H1 (cell line): ENCODE measurements at regions not wholly inside any gene's neighbourhood (a gene's known extent, or its start where the extent isn't known, plus 50 kb on each side); places are given as distances from the start of the nearest gene placed in this dataset.

Experiments
- ASH2L ChIP-seq: fragments of 200-600, 300-600 bp; sonication (generic); IDR thresholded peaks from one replicate; pipeline ENCODE4 v1.7.1; 2017; ENCODE audit warnings: low read length
- ATF2 ChIP-seq: IDR thresholded peaks from 2 replicates; pipeline ENCODE4 v1.6.1; 2012; ENCODE audit warnings: low read length, inconsistent platforms
- BCL11A ChIP-seq, 2 experiments: IDR thresholded peaks; one replicate each; pipeline ENCODE4 v1.6.1; 2011; ENCODE audit warnings: low read depth in 2 of 2, low read length in 2 of 2, mild to moderate bottlenecking in 2 of 2
- CEBPB ChIP-seq: IDR thresholded peaks from 2 replicates; pipeline ENCODE4 v1.6.1; 2012; ENCODE audit warnings: low read depth, low read length
- CHD2 ChIP-seq: IDR thresholded peaks from 2 replicates; pipeline ENCODE4 v1.6.1; 2012; ENCODE audit warnings: low read length, improper control_type of control experiment
- CREB1 ChIP-seq: IDR thresholded peaks from 2 replicates; pipeline ENCODE4 v1.6.1; 2012; ENCODE audit warnings: inconsistent platforms
- EGR1 ChIP-seq: IDR thresholded peaks from 2 replicates; pipeline ENCODE4 v1.6.1; 2011; ENCODE audit warnings: low read depth, low read length, borderline replicate concordance
- EZH2 ChIP-seq: fragments of 200-600 bp; sonication (generic); IDR thresholded peaks from 2 replicates; pipeline ENCODE4 v1.7.1; 2012; ENCODE audit warnings: low read depth, mild to moderate bottlenecking, moderate library complexity, low read length, inconsistent platforms; ENCODE audit not compliant: severe bottlenecking
- FOSL1 ChIP-seq: IDR thresholded peaks from 2 replicates; pipeline ENCODE4 v1.6.1; 2011; ENCODE audit warnings: mild to moderate bottlenecking, low read depth, low read length, moderate library complexity; ENCODE audit not compliant: insufficient read depth
- GABPA ChIP-seq: IDR thresholded peaks from 2 replicates; pipeline ENCODE4 v1.6.1; 2011; ENCODE audit warnings: mild to moderate bottlenecking, low read length, moderate library complexity, borderline replicate concordance; ENCODE audit not compliant: insufficient read depth
- GTF2F1 ChIP-seq: IDR thresholded peaks from 2 replicates; pipeline ENCODE4 v1.6.1; 2012; ENCODE audit warnings: low read depth, low read length, improper control_type of control experiment, borderline replicate concordance
- MAFK ChIP-seq: IDR thresholded peaks from 2 replicates; pipeline ENCODE4 v1.6.1; 2012; ENCODE audit warnings: low read depth, mild to moderate bottlenecking, improper control_type of control experiment, low read length
- POLR2A ChIP-seq, 2 experiments: IDR thresholded peaks; 1 replicate in 1 of 2; 2 replicates in 1 of 2; pipeline ENCODE4 v1.6.1; 2011; ENCODE audit warnings: low read depth in 2 of 2, low read length in 2 of 2, mild to moderate bottlenecking in 2 of 2; ENCODE audit errors: control extremely low read depth in 1 of 2
- POU5F1 ChIP-seq: IDR thresholded peaks from 2 replicates; pipeline ENCODE4 v1.6.1; 2011; ENCODE audit warnings: low read depth, mild to moderate bottlenecking, low read length, moderate library complexity
- RNF2 ChIP-seq: fragments of 200-900, 300-1000 bp; sonication (generic); IDR thresholded peaks from 2 replicates; pipeline ENCODE4 v1.7.1; 2016; ENCODE audit warnings: borderline replicate concordance, low read depth, mild to moderate bottlenecking, antibody characterized with exemption, low read length; ENCODE audit not compliant: poor library complexity, severe bottlenecking; ENCODE audit errors: missing control alignments
- RXRA ChIP-seq: IDR thresholded peaks from 2 replicates; pipeline ENCODE4 v1.6.1; 2011; ENCODE audit warnings: low read depth, mild to moderate bottlenecking, low read length, moderate library complexity; ENCODE audit not compliant: insufficient read depth
- SP1 ChIP-seq: IDR thresholded peaks from 2 replicates; pipeline ENCODE4 v1.6.1; 2011; ENCODE audit warnings: low read depth, low read length
- SP4 ChIP-seq: IDR thresholded peaks from 2 replicates; pipeline ENCODE4 v1.6.1; 2012; ENCODE audit warnings: low read length, inconsistent platforms
- TCF12 ChIP-seq: IDR thresholded peaks from 2 replicates; pipeline ENCODE4 v1.6.1; 2011; ENCODE audit warnings: low read depth, mild to moderate bottlenecking, low read length
- TEAD4 ChIP-seq: IDR thresholded peaks from 2 replicates; pipeline ENCODE4 v1.6.1; 2012; ENCODE audit warnings: low read depth, low read length, inconsistent platforms, mixed read lengths
- USF2 ChIP-seq: IDR thresholded peaks from 2 replicates; pipeline ENCODE4 v1.6.1; 2011; ENCODE audit warnings: low read length, improper control_type of control experiment
- ZNF274 ChIP-seq: IDR thresholded peaks from 2 replicates; pipeline ENCODE4 v1.7.0; 2012; ENCODE audit warnings: low read length, borderline replicate concordance; ENCODE audit errors: extremely low read depth

GRCh38 chr14:65229748-65230728 is 127.7 kb upstream of the MAX start (continued):
- TF ChIP-seq ATF2 (no peak), CREB1 (no peak), BCL11A (IDR thresholded peaks at IDR 0.05; ENCODE audit: low read depth in 2 of 2, low read length in 2 of 2) (no peak), CEBPB (no peak), RXRA (no peak), POLR2A (IDR thresholded peaks at IDR 0.05; ENCODE audit: control extremely low read depth in 1 of 2, low read depth in 2 of 2, low read length in 2 of 2) (0 out of 3 replicates have a peak, but pooled peaks of 1 of the 2 experiments have one; percentile 27), EZH2 (no peak), POU5F1 (no peak), USF2 (no peak), TCF12 (no peak), ASH2L (no peak), MAFK (no peak), FOSL1 (no peak), CHD2 (no peak), SP1 (no peak), RNF2 (no peak), EGR1 (0 out of 2 replicates have a peak, but pooled peaks have one; percentile 14), GTF2F1 (no peak), ZNF274 (no peak), GABPA (no peak), SP4 (no peak), TEAD4 (0 out of 2 replicates have a peak, but pooled peaks have one; percentile 29)
